22Rv1 (cell line): ENCODE measurements at regions not wholly inside any gene's neighbourhood (a gene's known extent, or its start where the extent isn't known, plus 50 kb on each side); places are given as distances from the start of the nearest gene placed in this dataset.
A peak's percentile ranks its signal among the peaks of the same experiment; 100 is the strongest.

Source experiments
- CTCF ChIP-seq: fragments of 450-650 bp; IDR thresholded peaks from 2 replicates; pipeline ENCODE4 v1.5.1; 2017; ENCODE audit warnings: mild to moderate bottlenecking
- ZFX ChIP-seq: fragments of 450-650 bp; IDR thresholded peaks from 2 replicates; pipeline ENCODE4 v1.6.1; 2017; ENCODE audit warnings: antibody characterized with exemption, borderline replicate concordance

DNA sequence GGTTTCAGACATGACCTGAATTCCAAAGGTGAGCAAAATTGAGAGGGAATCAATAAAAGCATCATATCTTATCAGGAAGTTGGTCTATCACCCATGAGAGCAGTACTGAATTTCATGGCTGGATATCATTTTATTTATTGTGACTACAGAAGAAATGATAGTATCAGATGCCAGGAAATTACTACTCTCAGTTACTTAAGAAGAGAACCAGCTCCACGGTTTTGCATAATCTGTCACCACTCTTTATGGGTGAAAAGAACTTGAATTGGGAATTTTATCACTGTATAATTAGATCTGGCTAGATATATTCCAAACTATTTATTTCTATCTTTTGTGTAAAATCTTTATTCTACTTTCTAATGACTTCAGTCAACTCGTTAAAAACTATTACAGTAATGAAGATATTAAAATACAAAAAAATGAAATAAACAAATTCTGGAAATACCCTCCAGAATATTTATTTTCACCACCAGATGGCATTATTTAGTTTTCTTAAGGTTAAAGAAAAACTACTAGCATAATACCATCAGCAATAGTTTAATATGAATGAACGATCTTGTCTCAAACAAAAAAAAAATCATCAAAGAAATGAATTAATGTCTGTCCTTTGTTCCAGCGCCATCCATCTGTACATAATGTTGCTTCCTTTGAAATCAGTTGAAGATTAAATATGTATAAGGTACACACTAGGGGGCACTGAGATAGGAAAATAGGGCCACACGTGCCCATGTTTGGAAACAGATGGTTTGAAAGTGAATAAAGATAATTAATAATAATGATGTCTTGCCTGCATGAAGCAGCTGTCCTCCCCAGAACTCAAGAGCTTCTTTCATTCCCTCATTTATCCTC lies 84.7 kb upstream of the SLCO6A1 start:
- TF ChIP-seq CTCF (peak; percentile 68), ZFX (no peak)
